Epithelial cell of proximal tubule (primary cell): ENCODE measurements at regions not wholly inside any gene's neighbourhood (a gene's known extent, or its start where the extent isn't known, plus 50 kb on each side); places are given as distances from the start of the nearest gene placed in this dataset.

Experiments
- DNase-seq: peaks from one replicate; pipeline ENCODE4 v3.0.0-alpha.2; 2011; ENCODE audit warnings: low read depth
- H3K4me3 ChIP-seq: 2 replicates; pipeline ENCODE4 v1.5.1; 2011; ENCODE audit warnings: low read depth, mild to moderate bottlenecking, low read length
- CTCF ChIP-seq: conservative IDR thresholded peaks from 2 replicates; pipeline ENCODE4 v1.5.1; 2012; ENCODE audit warnings: low read depth, mild to moderate bottlenecking, low read length

- DNase-seq: no peak
- no peak overlapping the region for H3K4me3 ChIP-seq
- TF ChIP-seq CTCF: no peak
These were observed 109.1 kb upstream of the GLI2 start for GRCh38 chr2:120626566-120626965.

DNA sequence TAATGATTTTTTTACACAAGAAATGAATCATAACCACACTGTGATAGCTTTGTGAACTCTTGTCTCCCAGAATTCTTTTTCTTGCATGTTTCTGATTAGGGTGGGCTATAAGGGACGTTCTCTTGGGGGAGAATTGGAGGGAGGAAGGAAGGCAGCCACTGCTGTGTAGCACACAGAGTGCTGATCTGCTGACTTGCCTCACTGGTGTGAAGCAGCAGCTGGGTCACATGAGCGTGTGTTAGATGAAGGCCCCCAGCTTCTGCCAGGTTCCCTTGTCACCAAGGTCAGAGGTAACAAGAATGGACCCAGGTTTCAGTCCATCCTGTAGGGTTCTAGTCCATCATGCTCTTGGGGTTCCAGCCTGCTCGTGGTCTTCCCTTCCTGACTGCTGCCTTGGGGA lies 107.4 kb upstream of the GLI2 start:
- H3K4me3 ChIP-seq: no peak overlapping the region
- no peak for TF ChIP-seq CTCF
- no peak for DNase-seq

GRCh38 chr2:120629241-120629895 lies 106.3 kb upstream of the GLI2 start:
- no peak for TF ChIP-seq CTCF

DNA sequence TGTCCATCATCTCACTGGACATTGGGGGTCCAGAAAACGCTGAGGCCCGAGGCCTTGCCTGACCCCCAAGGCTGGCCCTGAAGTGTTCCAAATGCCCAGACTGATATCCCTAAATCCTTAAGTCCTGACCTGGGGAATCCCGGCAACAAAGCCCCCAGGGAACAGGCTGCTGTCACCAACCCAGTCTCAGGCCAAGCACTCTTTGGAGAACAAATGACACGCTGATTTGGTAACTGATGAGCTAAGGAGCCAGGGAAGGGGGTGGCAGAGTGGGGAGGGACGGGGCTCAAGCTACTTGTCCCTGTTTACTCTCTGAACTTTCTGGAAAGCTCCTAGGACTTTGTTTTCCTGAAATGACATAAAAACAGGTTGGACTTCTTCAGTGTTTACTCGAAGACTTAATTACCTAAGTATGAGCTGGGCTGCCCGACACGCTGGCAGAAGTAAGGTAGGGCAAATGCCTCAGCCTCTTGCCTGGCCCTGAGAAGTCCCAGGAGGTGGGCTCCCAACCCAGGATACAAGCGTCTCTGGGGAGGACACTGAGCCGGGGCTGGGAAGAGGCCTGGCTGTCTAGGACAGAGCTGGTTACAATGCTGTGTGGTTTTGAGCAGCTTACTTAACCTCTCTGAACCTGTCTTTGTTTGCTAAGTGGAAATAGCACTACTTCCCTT lies 105.5 kb upstream of the GLI2 start:
- TF ChIP-seq CTCF: no peak
- DNase-seq: no peak
- no peak overlapping the region for H3K4me3 ChIP-seq

More at GRCh38 chr2:120629241-120629895, 106.3 kb upstream of the GLI2 start:
- DNase-seq: no peak
- no peak overlapping the region for H3K4me3 ChIP-seq

GRCh38 chr2:120631236-120631635 lies 104.4 kb upstream of the GLI2 start:
- H3K4me3 ChIP-seq: no peak overlapping the region
- no peak for DNase-seq
- no peak for TF ChIP-seq CTCF

GRCh38 chr2:120631724-120632123 lies 103.9 kb upstream of the GLI2 start:
- no peak overlapping the region for H3K4me3 ChIP-seq
- TF ChIP-seq CTCF: no peak
- no peak for DNase-seq
